Colonic mucosa (tissue), 4 donors: ENCODE measurements at regions not wholly inside any gene's neighbourhood (a gene's known extent, or its start where the extent isn't known, plus 50 kb on each side); places are given as distances from the start of the nearest gene placed in this dataset.

ENCODE experiments used
- DNase-seq: peaks from one replicate; pipeline ENCODE4 v3.0.0-alpha.2; 2020
- H3K27ac ChIP-seq: fragments of 200-600 bp; one replicate; pipeline ENCODE4 v1.8.0; 2021
- H3K27me3 ChIP-seq: fragments of 200-600 bp; one replicate; pipeline ENCODE4 v1.8.0; 2021
- H3K36me3 ChIP-seq: fragments of 200-600 bp; one replicate; pipeline ENCODE4 v1.8.0; 2021
- H3K4me1 ChIP-seq: fragments of 200-600 bp; one replicate; pipeline ENCODE4 v1.8.0; 2021; ENCODE audit warnings: mild to moderate bottlenecking
- H3K4me3 ChIP-seq: fragments of 200-600 bp; one replicate; pipeline ENCODE4 v1.8.0; 2021
- H3K9ac ChIP-seq, 2 donors: one replicate each; pipeline ENCODE4 v1.7.0; 2013; ENCODE audit warnings: control low read depth in 2 of 2, low read depth in 2 of 2, low read length in 2 of 2
- H3K9me3 ChIP-seq: fragments of 200-600 bp; one replicate; pipeline ENCODE4 v1.8.0; 2021
- CTCF ChIP-seq: fragments of 200-600 bp; IDR thresholded peaks from one replicate; pipeline ENCODE4 v1.8.0; 2022; ENCODE audit warnings: antibody characterized with exemption, mild to moderate bottlenecking
- intact Hi-C: fragments of 100-400 bp; cut with DNase I; formaldehyde crosslinking; loops from one replicate; pipeline ENCODE4 v1.14.1; 2022
- donor health status: healthy.
- donor health status: DM: no; HTN: no; CAD: no.
- donor health status: DM: no; HTN: no; CAD: no.

GRCh38 chr2:220220009-220220408 is 592.6 kb downstream of the SLC4A3 start:
- intact Hi-C loops = no loop called here
- no peak overlapping the region for H3K27ac ChIP-seq
- H3K9ac ChIP-seq = no peak overlapping the region
- DNase-seq = no peak
- H3K36me3 ChIP-seq = no peaks in the 10 kb centered on the region
- H3K9me3 ChIP-seq = no peaks in the 10 kb centered on the region
- no peaks in the 10 kb centered on the region for H3K27me3 ChIP-seq
- no peak overlapping the region for H3K4me3 ChIP-seq
- TF ChIP-seq CTCF = no peak
- no peaks in the 10 kb centered on the region for H3K4me1 ChIP-seq

GRCh38 chr2:220221992-220222391 is 594.6 kb downstream of the SLC4A3 start:
- Histone ChIP-seq H3K36me3 (no peaks in the 10 kb centered on the region), H3K4me3 (no peak overlapping the region), H3K9ac (no peak overlapping the region), H3K9me3 (no peaks in the 10 kb centered on the region), H3K4me1 (no peaks in the 10 kb centered on the region), H3K27me3 (no peaks in the 10 kb centered on the region), H3K27ac (no peak overlapping the region)
- intact Hi-C loops = no loop called here
- DNase-seq = no peak
- TF ChIP-seq CTCF = no peak

- H3K27me3 ChIP-seq = no peaks in the 10 kb centered on the region
- intact Hi-C loops = no loop called here
- TF ChIP-seq CTCF = no peak
- H3K4me1 ChIP-seq = no peaks in the 10 kb centered on the region
- no peak for DNase-seq
- no peaks in the 10 kb centered on the region for H3K36me3 ChIP-seq
- no peak overlapping the region for H3K4me3 ChIP-seq
- no peak overlapping the region for H3K27ac ChIP-seq
- H3K9ac ChIP-seq = no peak overlapping the region
- H3K9me3 ChIP-seq = no peaks in the 10 kb centered on the region
Measured at GRCh38 chr2:220224691-220225543, 597.5 kb downstream of the SLC4A3 start.

- Histone ChIP-seq H3K36me3 (no peaks in the 10 kb centered on the region), H3K27me3 (no peaks in the 10 kb centered on the region), H3K9me3 (no peaks in the 10 kb centered on the region), H3K9ac (no peak overlapping the region), H3K4me3 (no peak overlapping the region), H3K4me1 (no peaks in the 10 kb centered on the region), H3K27ac (no peak overlapping the region)
- DNase-seq = no peak
- intact Hi-C loops = no loop called here
- no peak for TF ChIP-seq CTCF
Measured at GRCh38 chr2:220226076-220226475, 598.6 kb downstream of the SLC4A3 start.

GRCh38 chr2:220226546-220226945 is 599.1 kb downstream of the SLC4A3 start:
- H3K4me3 ChIP-seq = no peak overlapping the region
- no peak overlapping the region for H3K9ac ChIP-seq
- no peak for DNase-seq
- H3K9me3 ChIP-seq = no peaks in the 10 kb centered on the region
- no peak for TF ChIP-seq CTCF
- intact Hi-C loops = no loop called here
- H3K4me1 ChIP-seq = no peaks in the 10 kb centered on the region
- no peaks in the 10 kb centered on the region for H3K27me3 ChIP-seq
- H3K36me3 ChIP-seq = no peaks in the 10 kb centered on the region
- no peak overlapping the region for H3K27ac ChIP-seq
